ENCODE measurements at regions not wholly inside any gene's neighbourhood (a gene's known extent, or its start where the extent isn't known, plus 50 kb on each side); places are given as distances from the start of the nearest gene placed in this dataset.
"Not testable (repeated sequence)": the region's sequence is repeated elsewhere in the genome, so short reads cannot be mapped to it uniquely, and the experiment has no call there.

DNA sequence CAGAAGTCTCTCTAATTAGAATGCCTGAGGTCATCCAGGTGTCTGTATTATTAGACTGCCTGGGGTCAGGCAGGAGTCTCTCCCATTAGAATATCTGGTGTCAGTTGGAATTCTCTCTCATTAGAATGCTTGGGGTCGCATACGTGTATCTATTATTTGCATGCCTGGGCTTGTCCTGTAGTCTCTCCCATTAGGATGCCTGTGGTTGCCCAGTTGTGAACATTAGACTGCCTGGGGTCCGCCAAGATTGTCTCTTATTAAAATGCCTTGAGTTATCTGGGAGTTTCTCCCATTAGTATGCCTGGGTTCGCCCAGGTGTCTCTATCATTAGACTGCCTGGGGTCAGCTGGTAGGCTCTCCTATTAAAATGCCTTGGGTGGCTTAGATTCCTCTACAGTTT lies 1494.7 kb downstream of the UQCRFS1 start:
- no peaks in the 10 kb centered on the region for H3K27me3 ChIP-seq
- no peak overlapping the region for H3K27ac ChIP-seq
- no peaks in the 10 kb centered on the region for H3K36me3 ChIP-seq
- H3K4me3 ChIP-seq = no peak overlapping the region
- H3K9me3 ChIP-seq (replicated peaks) = peaks cover 24% of the 10 kb centered on the region
- DNase-seq = no peak
- H3K4me1 ChIP-seq = no peaks in the 10 kb centered on the region

DNA sequence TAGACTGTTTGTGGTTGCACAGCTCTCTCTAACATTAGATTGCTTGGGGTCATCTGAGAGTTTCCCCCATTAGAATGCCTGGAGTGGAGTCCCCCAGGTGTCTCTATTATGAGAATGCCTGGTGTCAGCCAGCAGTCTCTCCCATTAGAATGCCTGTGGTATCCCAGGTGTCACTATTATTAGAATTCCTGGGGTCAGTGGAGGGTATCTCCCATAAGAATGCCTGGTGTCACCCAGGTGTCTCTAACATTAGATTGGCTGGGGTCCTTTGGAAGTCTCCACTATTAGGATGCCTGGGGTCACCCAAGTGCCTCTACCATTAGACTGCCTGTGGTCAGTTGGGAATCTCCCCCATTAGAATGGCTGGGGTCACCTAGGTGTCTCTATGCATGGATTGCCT lies 1495.1 kb downstream of the UQCRFS1 start:
- Histone ChIP-seq H3K27me3 (no peaks in the 10 kb centered on the region), H3K4me1 (no peaks in the 10 kb centered on the region), H3K36me3 (no peaks in the 10 kb centered on the region), H3K9me3 (replicated peaks) (peaks cover 24% of the 10 kb centered on the region), H3K4me3 (no peak overlapping the region), H3K27ac (no peak overlapping the region)
- no peak for DNase-seq

DNA sequence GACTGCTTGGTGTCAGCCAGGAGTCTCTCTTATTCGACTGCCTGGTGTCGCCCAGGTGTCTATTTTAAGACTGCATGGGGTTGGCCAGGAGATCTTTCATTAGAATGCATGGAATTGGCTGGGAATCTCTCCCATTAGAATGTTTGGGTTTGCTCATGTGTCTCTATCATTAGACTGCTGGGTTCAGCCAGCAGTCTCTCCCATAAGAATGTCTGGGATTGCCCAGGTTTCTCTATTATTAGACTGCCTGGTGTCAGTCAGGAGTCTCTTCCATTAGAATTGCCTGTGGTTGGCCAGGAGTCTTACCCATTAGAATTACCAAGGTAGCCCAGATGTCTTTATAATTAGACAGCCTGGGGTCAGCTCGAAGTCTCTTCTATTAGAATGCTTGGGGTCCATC lies 1496.0 kb downstream of the UQCRFS1 start:
- H3K27ac ChIP-seq = no peak overlapping the region
- no peaks in the 10 kb centered on the region for H3K27me3 ChIP-seq
- H3K9me3 ChIP-seq (replicated peaks) = peaks cover 24% of the 10 kb centered on the region
- no peak overlapping the region for H3K4me3 ChIP-seq
- no peaks in the 10 kb centered on the region for H3K36me3 ChIP-seq
- DNase-seq = no peak
- H3K4me1 ChIP-seq = no peaks in the 10 kb centered on the region

DNA sequence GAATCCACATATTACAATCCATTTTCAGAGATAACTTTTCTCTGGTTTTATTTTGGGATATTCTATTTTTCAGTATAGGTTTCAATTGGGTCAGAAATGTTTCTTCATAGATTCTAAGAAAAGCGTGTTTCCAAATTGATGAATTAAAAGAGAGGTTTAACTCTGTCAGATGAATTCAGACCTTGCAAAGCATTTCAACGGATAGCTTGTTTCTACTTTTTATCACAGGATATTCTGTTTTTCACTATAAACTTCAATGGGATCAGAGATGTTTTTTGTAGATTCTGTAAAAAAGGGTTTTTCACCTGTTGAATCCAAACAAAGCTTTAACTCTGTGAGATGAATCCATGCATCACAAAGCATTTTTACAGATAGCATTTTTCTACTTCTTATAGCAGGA lies 1498.1 kb downstream of the UQCRFS1 start:
- DNase-seq = no peak
- H3K9me3 ChIP-seq (replicated peaks) = peaks cover 18% of the 10 kb centered on the region
- H3K4me3 ChIP-seq = no peak overlapping the region
- H3K4me1 ChIP-seq = no peaks in the 10 kb centered on the region
- no peaks in the 10 kb centered on the region for H3K27me3 ChIP-seq
- no peak overlapping the region for H3K27ac ChIP-seq
- H3K36me3 ChIP-seq = no peaks in the 10 kb centered on the region

DNA sequence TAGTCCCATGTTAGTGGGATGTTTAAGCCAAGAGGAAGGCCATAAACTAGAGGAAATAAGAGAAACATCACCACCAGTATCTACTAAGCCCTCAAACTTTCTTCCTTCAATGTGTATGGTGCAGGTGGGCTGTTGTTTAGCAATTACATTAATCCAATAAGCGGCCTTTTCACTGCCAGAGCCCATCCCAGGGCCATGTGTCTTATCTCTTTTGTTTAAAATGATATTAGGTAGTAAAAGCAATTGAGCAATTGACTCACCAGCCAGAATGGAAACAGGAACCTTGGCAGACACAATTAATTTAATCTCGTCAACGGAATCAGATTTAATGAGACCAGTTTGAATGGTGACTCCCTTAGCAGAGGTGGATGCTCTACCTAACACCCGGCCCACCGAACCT lies 1503.5 kb downstream of the UQCRFS1 start:
- no peaks in the 10 kb centered on the region for H3K27me3 ChIP-seq
- no peaks in the 10 kb centered on the region for H3K36me3 ChIP-seq
- no peak for DNase-seq
- peaks cover 8% of the 10 kb centered on the region for H3K9me3 ChIP-seq (replicated peaks)
- H3K4me3 ChIP-seq = no peak overlapping the region
- peaks cover 33% of the 10 kb centered on the region for H3K4me1 ChIP-seq
- peak overlapping the region; percentile 23; the same call in 1 of the 2 replicates for H3K27ac ChIP-seq

DNA sequence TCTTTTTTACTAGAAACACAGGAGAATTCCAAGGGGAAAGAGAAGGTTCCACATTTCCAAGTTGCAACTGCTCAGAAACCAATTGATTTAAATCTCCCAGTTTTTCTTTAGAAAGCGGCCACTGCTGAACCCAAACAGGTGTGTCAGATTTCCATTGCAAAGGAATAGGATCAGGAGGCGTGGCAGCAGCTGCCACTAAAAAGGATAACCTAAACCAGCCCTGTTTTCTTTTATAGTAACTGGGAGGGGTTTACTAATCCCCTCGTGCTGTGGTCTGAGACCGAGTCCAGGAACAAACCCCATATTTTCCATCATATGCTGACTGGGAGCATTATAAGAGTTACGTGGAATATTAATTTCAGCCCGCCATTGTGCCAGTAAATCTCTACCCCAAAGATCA lies 1504.0 kb downstream of the UQCRFS1 start:
- not testable (repeated sequence) for H3K4me3 ChIP-seq; H3K27me3 ChIP-seq; H3K9me3 ChIP-seq (replicated peaks); H3K36me3 ChIP-seq
- H3K4me1 ChIP-seq = peaks cover 33% of the 10 kb centered on the region
- H3K27ac ChIP-seq = peak overlapping the region; percentile 38; the same call in 1 of the 2 replicates
- DNase-seq = peak; percentile 74 to 80

DNA sequence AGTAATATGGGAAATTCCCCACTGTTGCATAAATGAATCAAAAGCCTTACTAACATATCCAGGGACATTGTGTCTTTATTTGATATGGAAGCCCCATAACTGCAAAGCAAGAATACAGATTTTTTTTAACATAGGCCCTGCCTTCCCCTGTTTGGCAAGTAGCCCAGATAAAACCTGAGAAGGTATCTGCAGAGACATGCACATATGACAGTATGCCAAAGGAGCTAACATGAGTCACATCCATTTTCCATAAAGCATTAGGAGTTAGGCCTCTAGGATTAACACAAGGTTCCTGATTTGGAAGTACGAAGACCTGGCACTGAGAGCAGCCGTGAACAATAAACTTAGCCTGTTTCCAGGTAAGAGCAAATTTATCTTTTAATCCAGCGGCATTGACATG lies 1505.9 kb downstream of the UQCRFS1 start:
- H3K27ac ChIP-seq; H3K9me3 ChIP-seq (replicated peaks); H3K36me3 ChIP-seq; H3K27me3 ChIP-seq; H3K4me3 ChIP-seq: not testable (repeated sequence)
- DNase-seq = peak; percentile 33 to 61
- H3K4me1 ChIP-seq = peaks cover 33% of the 10 kb centered on the region

DNA sequence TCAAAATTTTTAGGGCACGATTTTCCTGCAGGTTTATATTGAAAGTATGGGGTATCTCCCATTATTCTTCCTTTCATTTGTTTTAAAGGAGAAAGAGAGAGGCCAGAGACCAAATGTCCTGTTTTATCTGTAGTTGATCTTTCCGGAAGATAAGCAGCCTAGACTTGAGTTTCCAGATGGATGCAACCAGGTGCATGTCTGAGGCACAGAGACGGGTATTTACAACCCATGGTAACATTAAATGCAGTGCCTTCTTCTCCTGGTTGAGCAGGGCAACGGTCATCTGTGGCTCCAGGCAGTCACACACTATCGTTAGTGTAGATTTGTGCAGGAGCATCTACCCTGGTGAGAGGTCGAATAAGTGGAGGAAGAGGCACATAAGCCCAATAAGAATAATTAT lies 1507.1 kb downstream of the UQCRFS1 start:
- H3K27ac ChIP-seq = peak overlapping the region; percentile 42
- DNase-seq = peak; percentile 84 to 90

DNA sequence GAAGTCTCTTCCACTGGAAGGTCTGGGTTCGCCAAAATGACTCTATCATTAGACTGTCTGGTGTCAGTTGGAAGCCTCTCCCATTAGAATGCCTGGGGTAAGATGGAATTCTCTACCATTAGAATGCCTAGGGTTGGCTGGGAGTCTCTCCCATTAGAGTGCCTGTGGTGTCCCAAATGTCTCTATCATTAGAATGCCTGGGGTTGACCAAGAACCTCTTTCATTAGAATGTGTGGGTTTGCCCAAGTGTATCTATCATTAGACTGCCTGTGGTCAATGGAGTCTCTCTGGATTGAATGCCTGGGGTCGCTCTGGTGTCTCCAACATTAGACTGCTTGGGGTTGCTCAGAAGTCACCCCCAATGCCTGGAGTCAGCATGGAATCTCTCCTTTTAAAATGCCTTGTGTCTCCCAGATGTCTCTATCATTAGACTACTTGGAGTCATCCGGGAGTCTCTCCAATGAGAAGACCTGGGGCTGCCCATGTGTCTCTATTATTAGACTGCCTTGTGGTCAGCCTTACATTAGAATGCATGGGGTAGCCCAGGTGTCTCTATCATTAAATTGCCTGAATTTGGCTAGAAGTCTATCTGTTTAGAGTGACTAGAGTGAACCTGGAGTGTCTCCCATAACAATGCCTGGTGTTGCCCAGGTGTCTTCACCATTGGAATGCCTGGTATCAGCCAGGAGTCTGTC lies 1518.4 kb downstream of the UQCRFS1 start:
- Histone ChIP-seq H3K27ac (no peak overlapping the region), H3K4me1 (peaks cover 11% of the 10 kb centered on the region), H3K9me3 (replicated peaks) (peaks cover 6% of the 10 kb centered on the region), H3K27me3 (no peaks in the 10 kb centered on the region), H3K36me3 (no peaks in the 10 kb centered on the region), H3K4me3 (no peak overlapping the region)
- DNase-seq = no peak

More for the DNA sequence above, 1507.1 kb downstream of the UQCRFS1 start:
- peaks cover 11% of the 10 kb centered on the region for H3K9me3 ChIP-seq (replicated peaks)
- no peaks in the 10 kb centered on the region for H3K36me3 ChIP-seq
- H3K27me3 ChIP-seq = no peaks in the 10 kb centered on the region
- H3K4me1 ChIP-seq = peaks cover 33% of the 10 kb centered on the region
- H3K4me3 ChIP-seq = no peak overlapping the region

DNA sequence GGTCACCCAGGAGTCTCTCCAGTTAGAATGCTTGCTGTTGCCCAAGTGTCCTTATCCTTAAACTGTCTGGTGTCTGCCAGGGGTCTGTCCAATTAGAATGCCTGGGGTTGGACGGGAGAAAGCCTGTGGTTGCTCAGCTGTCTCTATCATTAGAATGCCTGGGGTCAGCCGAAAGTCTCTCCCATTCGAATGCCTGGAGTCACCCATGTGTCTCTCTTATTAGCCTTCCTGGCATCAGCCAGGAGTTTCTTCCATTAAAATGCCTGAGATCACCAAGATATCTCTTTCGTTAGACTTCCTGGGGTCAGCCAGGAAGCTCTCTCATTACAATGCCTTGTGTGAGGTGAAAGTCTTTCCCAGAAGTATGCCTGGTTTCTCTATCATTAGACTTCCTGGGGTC lies 1521.0 kb downstream of the UQCRFS1 start:
- peak; percentile 65 to 70 for DNase-seq
- H3K36me3 ChIP-seq = no peaks in the 10 kb centered on the region
- no peaks in the 10 kb centered on the region for H3K27me3 ChIP-seq
- peak overlapping the region; percentile 59 for H3K27ac ChIP-seq
- no peak overlapping the region for H3K4me3 ChIP-seq
- H3K9me3 ChIP-seq (replicated peaks) = no peaks in the 10 kb centered on the region
- H3K4me1 ChIP-seq = peaks cover 11% of the 10 kb centered on the region

DNA sequence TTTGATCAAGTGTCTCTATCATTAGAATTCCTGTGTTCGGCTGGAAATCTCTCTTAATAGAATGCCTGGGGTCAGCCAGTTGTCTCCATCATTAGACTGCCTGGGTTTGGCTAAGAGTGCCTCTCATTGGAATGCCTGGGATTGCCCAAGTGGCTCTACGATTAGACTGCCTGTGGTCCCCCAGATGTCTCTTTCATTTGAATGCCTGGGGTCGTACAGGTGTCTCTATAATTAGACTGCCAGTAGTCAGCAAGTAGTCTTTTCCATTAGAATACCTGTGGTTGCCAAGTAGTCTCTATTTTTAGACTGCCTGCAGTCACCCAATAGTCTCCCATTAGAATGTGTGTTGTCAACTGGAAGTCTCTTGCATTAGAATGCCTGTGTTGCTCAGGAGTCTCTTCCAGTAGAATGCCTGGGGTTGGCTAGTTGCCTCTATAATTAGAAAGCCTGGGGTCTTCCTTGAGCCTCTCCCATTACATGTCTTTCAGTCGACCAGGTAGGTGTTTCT lies 1523.2 kb downstream of the UQCRFS1 start:
- DNase-seq = no peak
- Histone ChIP-seq H3K36me3 (no peaks in the 10 kb centered on the region), H3K4me3 (no peak overlapping the region), H3K9me3 (replicated peaks) (no peaks in the 10 kb centered on the region; the same call in 1 of the 2 replicates), H3K27ac (no peak overlapping the region), H3K27me3 (no peaks in the 10 kb centered on the region), H3K4me1 (peaks cover 11% of the 10 kb centered on the region)

DNA sequence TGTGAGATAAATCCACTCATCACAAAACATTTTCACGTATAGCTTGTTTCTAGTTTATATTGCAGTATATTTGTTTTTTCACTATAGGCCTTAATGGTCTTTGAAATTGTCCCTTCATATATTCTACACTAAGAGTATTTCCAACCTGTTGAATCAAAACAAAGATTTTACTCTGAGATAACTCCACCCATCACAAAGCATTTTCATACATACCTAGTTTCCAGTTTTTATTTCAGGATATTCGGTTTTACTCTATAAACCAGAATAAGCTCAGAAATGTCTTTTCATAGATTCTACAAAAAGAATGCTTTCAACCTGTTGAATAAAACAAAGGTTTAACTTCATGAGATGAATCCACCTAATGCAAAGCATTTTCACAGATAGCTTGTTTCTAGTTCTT lies 1528.7 kb downstream of the UQCRFS1 start:
- Histone ChIP-seq H3K9me3 (replicated peaks) (no peaks in the 10 kb centered on the region; the same call in 1 of the 2 replicates), H3K27me3 (no peaks in the 10 kb centered on the region), H3K36me3 (no peaks in the 10 kb centered on the region), H3K4me3 (no peak overlapping the region), H3K4me1 (no peaks in the 10 kb centered on the region; the same call in 1 of the 2 replicates), H3K27ac (no peak overlapping the region)
- DNase-seq = no peak

DNA sequence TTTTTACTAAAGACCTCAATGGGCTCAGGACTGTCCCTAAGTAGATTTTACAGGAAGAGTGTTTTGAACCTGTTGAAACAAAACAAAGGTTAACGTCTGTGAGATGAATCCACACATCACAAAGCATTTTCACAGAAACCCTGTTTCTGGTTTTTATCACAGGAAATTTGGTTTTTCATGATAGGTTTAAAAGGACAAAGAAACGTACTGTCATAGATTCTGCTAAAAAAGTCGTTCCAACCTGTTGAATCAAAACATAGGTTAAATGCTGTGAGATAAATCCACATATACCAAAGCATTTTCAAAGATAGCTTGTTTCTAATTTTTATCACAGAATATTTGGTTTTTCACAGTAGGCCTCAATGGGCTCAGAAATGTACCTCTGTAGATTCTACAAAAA lies 1531.0 kb downstream of the UQCRFS1 start:
- no peaks in the 10 kb centered on the region for H3K27me3 ChIP-seq
- no peak overlapping the region for H3K27ac ChIP-seq
- peaks cover 19% of the 10 kb centered on the region for H3K4me1 ChIP-seq
- H3K36me3 ChIP-seq = no peaks in the 10 kb centered on the region
- DNase-seq = no peak
- no peaks in the 10 kb centered on the region; the same call in 1 of the 2 replicates for H3K9me3 ChIP-seq (replicated peaks)
- H3K4me3 ChIP-seq = no peak overlapping the region

DNA sequence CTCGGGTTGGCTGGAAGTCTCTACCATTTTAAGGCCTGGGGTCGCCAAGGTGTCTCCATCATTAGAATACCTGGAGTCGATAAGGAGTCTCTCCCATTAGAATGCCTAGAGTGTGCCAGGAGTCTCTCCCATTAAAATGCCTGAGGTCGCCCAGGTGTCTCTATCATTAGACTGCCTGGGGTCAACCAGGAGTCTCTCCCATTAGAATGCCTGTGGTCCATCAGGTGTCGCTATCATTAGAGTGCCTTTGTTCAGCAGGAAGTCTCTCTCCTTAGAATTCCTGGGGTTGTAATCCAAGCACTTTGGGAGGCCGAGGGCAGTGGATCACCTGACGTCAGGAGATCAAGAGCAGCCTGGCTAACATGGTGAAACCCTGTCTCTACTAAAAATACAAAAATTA lies 1533.0 kb downstream of the UQCRFS1 start:
- Histone ChIP-seq H3K9me3 (replicated peaks) (no peaks in the 10 kb centered on the region; the same call in 1 of the 2 replicates), H3K27ac (no peak overlapping the region)
- DNase-seq = no peak

DNA sequence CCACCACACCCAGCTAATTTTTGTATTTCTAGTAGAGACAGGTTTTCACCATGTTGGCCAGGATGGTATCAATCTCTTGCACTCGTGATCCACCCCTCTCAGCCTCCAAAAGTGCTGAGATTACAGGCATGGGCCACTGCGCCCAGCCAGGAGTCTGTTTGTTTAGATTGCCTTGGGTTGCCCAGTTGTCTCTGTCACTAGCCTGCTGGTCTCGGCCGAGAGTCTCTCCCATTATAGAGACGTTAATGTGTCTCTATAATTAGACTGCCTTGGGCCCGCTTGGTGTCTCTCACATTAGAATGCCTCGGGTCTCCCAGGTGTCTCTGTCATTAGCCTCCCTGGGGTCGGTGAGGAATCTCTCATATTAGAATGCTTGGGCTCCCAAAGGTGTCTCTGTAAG lies 1533.6 kb downstream of the UQCRFS1 start:
- DNase-seq = no peak
- H3K9me3 ChIP-seq (replicated peaks) = no peaks in the 10 kb centered on the region; the same call in 1 of the 2 replicates
- no peak overlapping the region for H3K27ac ChIP-seq

More for the DNA sequence above, 1533.0 kb downstream of the UQCRFS1 start:
- no peak overlapping the region for H3K4me3 ChIP-seq
- H3K4me1 ChIP-seq = peaks cover 19% of the 10 kb centered on the region
- H3K27me3 ChIP-seq = no peaks in the 10 kb centered on the region
- H3K36me3 ChIP-seq = no peaks in the 10 kb centered on the region

DNA sequence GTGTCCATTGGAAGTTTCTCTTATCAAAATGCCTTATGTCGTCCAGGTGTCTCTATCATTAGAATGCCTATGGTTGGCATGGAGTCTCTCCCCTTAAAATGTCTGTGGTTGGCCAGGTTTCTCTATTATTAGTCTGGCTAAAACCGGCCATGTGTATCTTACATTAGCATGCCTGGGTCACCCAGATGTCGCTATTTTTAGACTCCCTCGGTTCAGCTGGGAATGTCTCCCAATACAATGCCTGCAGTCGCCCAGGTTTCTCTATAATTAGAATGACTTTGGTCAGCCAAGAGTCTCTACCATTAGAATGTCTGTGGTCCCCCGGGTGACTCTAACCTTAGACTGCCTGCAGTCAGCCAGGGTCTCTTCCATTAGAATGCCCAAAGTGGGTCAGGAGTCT lies 1536.1 kb downstream of the UQCRFS1 start:
- Histone ChIP-seq H3K27ac (no peak overlapping the region), H3K4me1 (peaks cover 22% of the 10 kb centered on the region), H3K36me3 (no peaks in the 10 kb centered on the region), H3K4me3 (no peak overlapping the region), H3K27me3 (no peaks in the 10 kb centered on the region), H3K9me3 (replicated peaks) (no peaks in the 10 kb centered on the region; the same call in 1 of the 2 replicates)
- DNase-seq = no peak

More for the DNA sequence above, 1533.6 kb downstream of the UQCRFS1 start:
- H3K4me3 ChIP-seq = no peak overlapping the region
- peaks cover 19% of the 10 kb centered on the region for H3K4me1 ChIP-seq
- no peaks in the 10 kb centered on the region for H3K36me3 ChIP-seq
- no peaks in the 10 kb centered on the region for H3K27me3 ChIP-seq
